SKM-1 treated with dmso at 0.1 percent for 144 hours (cell line): ENCODE measurements at regions not wholly inside any gene's neighbourhood (a gene's known extent, or its start where the extent isn't known, plus 50 kb on each side); places are given as distances from the start of the nearest gene placed in this dataset.
"Not testable (repeated sequence)": the region's sequence is repeated elsewhere in the genome, so short reads cannot be mapped to it uniquely, and the experiment has no call there.

Experiments used
- DNase-seq: peaks from one replicate; lab custom pipeline; 2025; ENCODE audit not compliant: unreplicated experiment; lab: John Stamatoyannopoulos, UW

- DNase-seq: no peak
Observed at GRCh38 chr6:130547723-130548122, 181.9 kb downstream of the TMEM200A start.

GRCh38 chr6:130557481-130558112, 191.8 kb downstream of the TMEM200A start:
- DNase-seq: no peak

- DNase-seq: no peak
Observed at GRCh38 chr6:130558131-130558530, 192.3 kb downstream of the TMEM200A start.

- DNase-seq: no peak
Observed at GRCh38 chr6:130559166-130559565, 193.3 kb downstream of the TMEM200A start.

- no peak for DNase-seq
Observed at GRCh38 chr6:130560231-130560630, 194.4 kb downstream of the TMEM200A start.

- not testable (repeated sequence) for DNase-seq
Observed at GRCh38 chr6:130561159-130561558, 195.3 kb downstream of the TMEM200A start.

GRCh38 chr6:130565696-130566095, 199.9 kb downstream of the TMEM200A start:
- no peak for DNase-seq

GRCh38 chr6:130574146-130574545, 208.3 kb downstream of the TMEM200A start:
- no peak for DNase-seq

- no peak for DNase-seq
Observed at GRCh38 chr6:130575557-130575956, 209.7 kb downstream of the TMEM200A start.

GRCh38 chr6:130575971-130576370, 210.2 kb downstream of the TMEM200A start:
- no peak for DNase-seq

GRCh38 chr6:130577178-130577919, 211.5 kb downstream of the TMEM200A start:
- no peak for DNase-seq

GRCh38 chr6:130578713-130579112, 212.9 kb downstream of the TMEM200A start:
- DNase-seq: no peak

GRCh38 chr6:130583268-130583667, 217.5 kb downstream of the TMEM200A start:
- no peak for DNase-seq

GRCh38 chr6:130585587-130585986, 219.8 kb downstream of the TMEM200A start:
- no peak for DNase-seq

GRCh38 chr6:130587778-130588520, 222.1 kb downstream of the TMEM200A start:
- no peak for DNase-seq

- DNase-seq: no peak
Observed at GRCh38 chr6:130593200-130593599, 227.4 kb downstream of the TMEM200A start.

GRCh38 chr6:130593948-130594347, 228.1 kb downstream of the TMEM200A start:
- DNase-seq: no peak

- DNase-seq: no peak
Observed at GRCh38 chr6:130598021-130598989, 228.9 kb upstream of the SMLR1 start.

GRCh38 chr6:130600880-130601341, 226.3 kb upstream of the SMLR1 start:
- DNase-seq: no peak

- DNase-seq: no peak
Observed at GRCh38 chr6:130602151-130602770, 224.9 kb upstream of the SMLR1 start.
